ENCODE measurements at regions not wholly inside any gene's neighbourhood (a gene's known extent, or its start where the extent isn't known, plus 50 kb on each side); places are given as distances from the start of the nearest gene placed in this dataset.
A peak's percentile ranks its signal among the peaks of the same experiment; 100 is the strongest.

DNA sequence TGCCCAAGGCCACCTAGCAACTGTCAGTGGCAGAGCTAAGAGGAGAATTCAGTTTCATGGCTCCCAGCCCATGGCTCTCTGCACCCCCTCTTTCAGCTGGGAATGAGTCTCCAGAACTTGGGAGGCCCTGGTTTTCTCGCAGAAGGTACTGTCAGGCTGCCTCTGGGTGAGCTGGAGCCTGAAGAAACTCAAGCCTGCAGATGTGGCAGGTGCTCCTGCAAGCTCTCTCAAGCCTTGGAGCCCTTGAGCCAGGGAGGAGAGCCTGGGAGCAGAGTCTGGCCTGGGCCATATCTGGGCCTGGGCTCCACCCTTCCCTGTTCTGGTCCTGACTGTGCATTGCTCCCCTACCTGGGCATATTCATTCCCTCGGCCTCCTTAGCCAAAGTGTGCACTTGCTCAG is 74.4 kb upstream of the TLE3 start:
- no peak for DNase-seq

DNA sequence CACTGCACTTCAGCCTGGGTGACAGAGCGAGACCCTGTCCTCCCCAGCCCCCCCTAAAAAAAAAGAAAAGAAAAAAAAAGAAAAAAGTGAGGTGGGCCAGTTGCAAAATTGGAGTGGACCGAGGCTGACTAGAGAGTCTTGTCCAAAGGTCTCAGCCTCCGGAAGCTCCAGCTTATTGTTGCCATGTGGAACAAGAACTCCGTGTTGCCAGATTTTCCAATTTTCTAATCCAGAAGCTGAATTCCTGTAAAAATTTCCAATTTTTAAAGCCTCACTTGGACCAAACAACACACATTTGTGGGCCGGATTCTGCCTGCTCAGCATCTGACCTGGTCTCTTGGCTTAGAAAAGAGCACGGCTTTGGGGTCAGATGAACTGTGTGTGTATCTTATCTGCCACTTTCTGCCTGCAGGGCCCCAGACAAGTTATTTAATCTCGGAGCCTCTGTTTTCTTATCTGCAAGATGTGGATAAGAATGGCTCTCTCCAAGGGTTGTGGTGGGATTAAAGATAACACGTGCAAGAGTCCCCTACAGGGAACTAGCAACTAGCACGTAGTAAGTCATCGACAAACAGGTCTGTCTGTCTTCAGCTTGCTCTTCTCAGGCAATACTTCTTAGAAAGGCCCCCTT is 73.7 kb upstream of the TLE3 start:
- no peak for DNase-seq

DNA sequence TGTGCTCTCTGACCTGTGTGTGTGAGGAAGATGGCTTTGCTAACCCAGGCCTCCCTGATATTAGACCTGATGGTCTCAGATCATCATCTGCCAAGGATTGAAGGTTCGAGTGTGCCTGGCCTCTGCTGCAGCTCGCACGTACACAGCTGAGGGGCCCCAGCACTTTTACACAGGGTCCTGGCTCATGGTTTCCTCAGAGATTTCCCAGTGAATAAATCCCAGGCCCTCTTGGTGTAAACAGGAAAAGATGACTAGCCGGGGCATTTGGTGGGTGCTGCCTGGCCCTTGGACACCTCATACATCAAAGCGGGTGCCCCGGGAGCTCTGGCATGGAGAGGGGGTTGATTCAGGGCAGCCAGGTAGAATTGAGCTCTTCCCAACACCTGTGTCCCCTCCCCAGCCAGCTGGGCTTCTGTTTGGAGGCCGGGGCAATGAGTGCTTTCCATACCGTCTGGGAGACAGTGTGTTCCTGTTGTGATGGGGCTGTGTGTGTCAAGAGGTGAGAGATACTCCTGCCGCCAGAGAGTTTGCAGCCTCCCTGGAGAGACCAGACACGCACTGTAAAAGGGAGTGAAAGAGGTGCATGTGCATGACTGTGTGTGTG is 72.5 kb upstream of the TLE3 start:
- no peak for DNase-seq

DNA sequence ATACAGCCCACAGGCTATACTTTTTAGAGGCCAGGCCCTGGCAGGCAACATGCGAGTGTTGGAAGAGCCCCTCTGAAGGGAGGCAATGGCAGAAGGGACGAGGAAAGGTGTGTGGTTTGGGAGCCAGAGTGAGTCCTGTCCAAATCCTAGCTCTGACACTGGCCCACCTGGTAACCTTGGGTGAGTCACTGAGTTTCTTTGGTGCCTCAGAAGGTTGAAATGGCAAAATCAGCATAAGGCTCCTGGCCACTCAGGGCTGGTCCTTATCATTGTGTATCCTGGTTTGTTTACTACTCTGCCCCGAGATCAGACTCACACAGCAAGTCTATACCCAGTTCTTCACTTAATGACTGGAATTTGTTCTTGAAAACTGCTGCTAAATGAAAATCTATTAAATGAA is 71.4 kb upstream of the TLE3 start:
- no peak for DNase-seq

DNA sequence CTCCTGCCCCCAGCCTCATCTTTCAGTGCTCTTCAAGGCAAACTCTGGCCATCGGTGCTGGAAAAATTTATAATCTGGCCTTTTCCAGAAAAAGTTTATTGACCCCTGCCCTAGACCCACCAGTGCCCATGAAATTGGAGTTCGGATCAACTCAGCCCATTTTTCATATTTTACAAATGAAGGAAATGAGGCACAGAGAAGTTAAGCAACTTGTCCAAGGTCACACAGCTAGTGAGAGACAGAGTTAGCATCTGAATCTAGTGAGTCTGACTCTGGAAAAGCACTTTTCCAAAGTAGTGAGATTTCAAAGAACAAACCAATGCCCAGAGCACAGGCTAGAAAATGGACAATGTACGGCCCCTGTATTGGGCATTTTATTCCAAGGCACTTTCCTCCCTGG is 69.4 kb upstream of the TLE3 start:
- DNase-seq, result no peak

DNA sequence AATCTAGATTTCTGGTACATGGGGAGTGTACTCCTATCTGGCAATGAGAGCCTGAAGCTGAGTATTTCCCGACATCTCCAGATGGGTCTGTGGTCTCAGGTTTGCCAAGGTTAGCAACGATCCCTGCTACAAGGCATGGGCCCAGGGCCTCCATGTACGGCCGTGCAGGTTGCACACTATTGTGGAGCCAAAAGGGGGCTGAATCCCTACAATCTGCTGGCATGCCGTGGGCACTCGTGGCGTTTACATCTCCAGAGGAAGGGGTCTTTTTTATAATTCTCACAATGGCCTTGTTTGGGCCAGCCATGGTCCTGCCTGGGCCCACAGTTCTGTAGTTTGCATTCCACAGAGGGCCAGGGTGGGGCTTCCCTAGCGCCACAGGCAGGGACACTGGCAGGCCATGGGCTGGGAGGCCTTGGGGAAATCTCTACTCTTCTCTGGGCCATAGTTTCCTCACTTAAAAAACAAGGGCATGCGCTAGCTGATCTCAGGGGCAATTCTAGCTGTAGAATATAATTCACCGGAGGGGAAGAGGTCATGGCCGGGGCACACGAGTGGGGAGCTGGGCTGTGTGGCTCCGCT is 68.9 kb upstream of the TLE3 start:
- DNase-seq, result no peak

DNA sequence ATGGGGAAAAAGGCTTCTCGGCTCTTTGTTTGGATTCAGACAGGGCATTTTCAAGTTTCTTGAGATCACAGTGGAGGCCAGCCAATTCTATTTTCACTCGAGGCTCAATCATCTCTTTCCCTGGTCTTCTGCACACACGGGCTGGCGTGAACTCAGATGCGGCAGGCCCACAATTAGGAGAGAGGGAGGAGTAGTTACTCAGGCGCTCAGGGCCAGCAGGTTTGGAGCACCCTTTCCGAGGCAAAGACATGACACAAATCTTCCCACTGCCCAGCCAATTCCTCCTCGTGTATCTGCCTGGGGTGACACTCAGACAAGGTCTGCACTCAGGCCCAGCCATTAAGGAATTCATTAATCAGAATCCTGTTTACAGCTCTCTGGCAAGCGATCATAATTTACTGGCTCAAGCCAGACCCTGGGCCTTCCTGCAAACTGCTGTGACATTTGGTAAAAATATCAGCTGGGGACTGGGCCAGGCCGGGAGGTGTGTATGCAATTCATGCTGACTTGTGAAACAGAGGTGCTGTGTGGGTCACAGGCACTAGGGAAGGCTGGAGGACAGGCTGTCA is 68.1 kb upstream of the TLE3 start:
- DNase-seq, result peak; percentile 81

DNA sequence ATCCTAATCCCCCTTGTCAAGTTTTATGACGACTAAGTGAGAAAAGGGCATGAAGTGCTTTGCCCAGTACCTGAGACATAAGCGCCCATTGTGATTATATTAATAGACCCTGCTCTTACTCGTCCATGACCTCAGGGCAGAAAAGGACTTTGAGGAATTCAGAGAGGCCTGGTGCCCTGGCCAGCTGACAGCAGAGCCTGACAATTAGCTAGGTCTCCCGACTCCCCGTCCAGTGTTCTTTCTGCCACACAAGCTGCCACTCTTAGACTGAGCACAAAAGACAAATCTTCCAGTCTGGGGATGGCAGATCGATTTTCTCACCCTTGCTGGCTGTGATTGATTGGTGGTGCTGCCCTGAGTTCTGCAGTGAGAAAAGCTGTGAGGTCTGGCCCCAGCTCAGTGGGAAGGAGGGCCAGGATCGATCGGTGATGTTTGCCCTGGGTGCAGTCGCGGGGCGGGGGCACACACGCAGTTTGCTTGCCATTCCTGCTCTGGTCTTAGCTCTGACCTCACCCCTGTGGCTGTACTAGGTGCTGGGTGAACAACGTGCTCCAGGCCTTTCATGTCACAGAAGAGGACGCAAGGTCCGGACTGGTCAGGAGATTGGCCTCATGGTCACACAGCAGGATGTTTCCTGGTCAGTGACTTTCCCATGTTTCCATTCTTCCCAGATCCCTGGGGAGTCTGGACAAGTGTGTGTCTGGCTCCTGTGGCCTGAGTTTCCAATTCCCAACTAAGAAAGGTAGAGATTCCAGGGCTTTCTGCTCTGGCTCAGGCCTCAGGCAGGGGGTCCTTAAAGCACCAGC is 67.4 kb upstream of the TLE3 start:
- DNase-seq, result no peak

DNA sequence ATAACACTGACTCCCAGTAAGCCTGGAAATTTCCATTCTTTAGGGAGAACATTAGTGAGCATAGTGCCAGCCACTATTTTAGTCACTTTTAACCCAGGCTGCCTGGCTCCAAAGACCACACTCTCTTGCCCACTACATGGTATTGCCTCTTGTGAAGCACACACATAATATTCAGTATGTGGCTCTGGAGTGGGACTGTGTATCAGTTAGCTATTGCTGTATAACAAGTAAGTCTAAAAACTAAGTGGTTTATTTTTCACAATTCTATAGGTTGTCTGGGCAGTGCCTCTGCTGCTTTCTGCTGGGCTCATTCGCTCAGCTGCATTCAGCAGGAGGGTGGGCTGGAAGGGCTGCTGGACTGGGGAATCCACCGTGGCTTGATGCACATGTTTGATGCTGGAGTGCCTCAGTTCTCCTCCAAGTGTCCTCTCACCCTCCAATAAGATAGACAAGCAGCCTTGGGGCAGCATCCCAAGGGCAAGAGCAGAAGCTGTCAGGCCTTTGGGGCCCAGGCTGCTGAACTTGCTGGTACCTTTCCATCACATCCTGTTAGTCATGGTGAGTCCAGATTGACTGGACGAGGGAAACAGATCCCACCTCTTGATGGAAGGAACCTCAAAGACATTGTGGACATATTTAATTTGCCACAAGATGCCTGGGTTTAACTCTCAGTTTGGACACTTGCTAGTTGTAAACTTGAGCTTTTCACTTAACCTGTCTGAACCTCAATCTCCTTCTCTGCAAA is 66.6 kb upstream of the TLE3 start:
- no peak for DNase-seq

DNA sequence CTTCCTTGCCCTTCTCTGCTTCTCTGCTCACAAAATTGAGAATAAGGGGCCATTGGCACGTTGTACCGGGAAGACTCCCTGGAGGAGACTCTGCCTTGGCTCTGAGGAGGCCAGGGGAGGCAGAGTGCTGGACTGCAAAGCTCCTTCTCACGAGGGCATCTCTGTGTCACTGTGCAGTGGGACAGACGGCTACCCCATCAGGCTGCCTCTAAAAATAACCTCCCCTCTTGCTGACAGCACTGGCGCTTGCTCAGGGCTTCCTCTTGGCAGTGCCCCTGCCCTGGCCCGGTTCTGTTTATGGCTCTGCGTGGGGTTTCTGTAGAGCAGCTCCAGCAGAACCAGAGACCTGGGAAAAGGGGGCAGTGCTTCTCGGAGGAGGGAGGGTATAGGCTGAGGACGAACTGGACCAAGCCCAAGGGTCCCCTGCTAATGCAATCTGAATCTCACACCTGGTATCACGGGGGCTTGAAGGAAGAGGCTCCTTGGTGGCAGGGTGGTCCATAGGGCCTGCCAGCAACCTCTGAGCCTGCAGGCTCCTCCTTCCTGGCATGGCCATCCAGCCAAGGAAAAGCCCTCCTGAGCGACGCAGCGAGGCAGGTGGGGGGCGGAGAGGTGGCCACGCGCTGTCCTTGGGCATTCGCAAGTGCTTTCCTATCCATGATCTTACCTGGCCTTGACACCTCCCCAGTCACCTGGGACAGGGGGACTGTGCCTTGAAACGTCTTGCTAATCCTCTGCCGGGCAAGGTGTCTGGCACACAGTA is 63.3 kb upstream of the TLE3 start:
- no peak for DNase-seq

DNA sequence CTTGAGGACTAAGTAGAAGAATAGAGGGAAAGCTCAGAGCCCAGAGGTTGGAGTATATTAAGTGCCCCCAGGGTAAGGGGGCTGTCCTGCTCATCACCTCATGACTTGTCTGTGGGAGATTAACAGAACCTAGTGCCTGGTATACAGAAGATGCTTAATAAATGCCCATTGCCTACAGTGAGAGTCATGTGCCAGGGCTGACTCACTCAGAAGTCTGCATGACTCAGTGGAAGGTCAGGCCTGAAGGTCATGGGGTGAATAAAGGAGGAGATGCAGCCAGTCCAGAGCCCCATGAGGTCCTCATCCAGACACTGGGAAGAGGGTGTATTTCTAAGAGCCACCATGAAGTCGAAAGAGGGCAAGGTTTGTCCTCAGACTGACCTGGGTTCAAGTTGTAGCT is 62.5 kb upstream of the TLE3 start:
- no peak for DNase-seq

DNA sequence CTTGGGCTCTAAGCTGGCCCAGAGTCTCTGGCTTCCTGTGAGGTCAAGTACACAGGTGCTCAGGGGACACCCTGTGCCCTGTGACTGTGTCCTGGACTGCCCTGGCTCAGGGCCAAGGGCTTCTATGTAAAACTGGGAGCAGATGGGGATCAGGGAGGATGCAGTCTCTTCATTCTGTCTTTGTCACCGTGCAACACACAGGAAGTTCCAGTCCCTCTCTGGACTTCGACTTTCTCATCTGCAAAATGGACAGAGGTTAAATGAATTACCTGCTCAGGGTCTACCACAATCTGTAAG is 61.9 kb upstream of the TLE3 start:
- no peak for DNase-seq

DNA sequence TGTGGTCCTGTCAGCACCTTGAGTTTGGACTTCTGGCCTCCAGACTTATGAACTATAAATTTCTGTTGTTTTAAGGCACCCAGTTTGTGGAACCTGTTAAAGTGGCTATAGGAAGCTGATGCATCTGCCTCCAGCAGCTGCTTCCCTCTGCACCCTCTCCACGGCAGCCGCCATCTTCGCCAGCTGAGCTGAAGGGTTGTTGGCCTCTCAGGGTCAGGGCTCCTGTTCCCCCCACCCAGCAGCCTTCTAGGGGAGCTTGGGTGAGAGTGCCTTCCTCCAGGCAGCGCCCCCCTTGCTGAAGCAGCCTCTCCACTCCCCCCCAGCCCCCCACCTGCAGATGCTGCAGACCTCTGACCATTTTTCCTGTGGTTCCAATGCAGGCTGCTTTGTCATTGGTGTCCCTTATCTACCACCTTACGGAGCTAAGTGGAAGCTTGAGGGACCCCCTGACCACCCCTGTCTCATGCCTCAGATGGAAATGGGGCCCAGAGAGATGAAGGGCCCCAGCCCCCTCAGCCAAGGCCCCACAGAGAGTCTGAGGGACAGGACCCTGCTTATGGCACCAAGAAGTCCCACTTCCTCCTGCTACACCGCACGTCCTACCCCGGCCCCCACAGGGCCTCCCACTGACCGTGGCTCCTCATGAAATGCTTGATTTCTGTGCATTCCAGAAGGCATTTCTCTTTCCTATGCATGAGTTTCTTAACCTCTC is 61.4 kb upstream of the TLE3 start:
- no peak for DNase-seq

DNA sequence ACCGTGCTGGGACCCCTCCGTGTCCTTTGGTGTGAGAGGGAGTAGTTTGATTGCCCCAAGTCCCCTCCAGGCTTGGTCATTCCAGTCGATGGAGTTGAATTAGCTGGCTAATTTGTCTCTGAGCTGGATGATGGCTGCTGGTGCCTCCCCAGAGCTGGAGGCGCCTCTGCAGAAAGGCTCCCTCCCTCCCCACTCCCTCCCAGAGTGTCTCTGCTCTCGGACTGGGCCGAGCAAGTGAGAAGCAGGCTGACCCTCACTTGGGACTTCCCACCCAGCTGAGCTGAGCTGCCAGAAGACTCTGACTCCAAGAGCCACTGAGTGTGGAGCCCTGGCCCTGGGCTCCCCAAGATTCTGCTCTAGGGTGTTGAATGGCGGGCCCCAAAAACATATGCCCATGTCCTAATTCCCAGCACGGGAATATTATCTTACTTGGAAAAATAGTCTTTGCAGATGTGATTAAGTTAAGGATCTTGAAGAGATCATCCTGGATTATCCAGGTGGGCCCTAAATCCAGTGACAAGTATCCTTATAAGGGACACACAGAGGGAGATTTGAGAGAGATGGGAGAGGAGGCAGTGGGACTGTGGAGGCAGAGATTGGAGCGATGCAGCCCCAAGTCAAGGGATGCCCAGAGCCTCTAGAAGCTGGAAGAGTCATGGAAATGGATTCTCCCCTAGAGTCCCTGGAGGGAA is 60.7 kb upstream of the TLE3 start:
- no peak for DNase-seq

DNA sequence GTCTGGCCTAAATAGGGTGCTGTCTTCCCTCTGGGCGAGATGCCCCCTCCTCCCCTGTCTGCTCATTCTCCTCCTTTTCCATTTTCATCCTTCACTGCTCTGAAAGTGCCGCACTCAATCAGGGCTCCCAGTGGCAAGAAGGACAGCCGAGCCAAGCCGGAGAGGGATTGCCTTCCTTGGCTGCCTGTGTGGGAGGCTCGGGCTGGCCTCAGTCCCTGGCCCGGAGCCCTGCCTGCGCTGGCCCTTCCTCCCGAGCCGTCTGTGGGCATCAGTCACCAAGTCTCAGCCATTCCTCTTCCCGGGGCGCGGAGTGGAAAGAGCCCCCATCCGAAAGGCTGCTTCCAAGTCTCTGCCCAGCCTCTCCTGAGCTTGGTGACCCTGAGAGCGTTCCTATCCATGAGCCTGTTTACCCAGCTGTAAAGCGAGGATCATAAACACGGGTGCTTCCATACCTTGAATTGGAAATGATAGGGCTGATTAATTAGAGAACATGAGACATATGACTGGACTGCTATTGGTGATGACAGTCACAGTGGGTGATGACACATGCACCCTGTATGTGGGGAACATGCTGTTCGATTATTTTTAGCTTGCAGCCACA is 59.1 kb upstream of the TLE3 start:
- DNase-seq, result peak; percentile 69

DNA sequence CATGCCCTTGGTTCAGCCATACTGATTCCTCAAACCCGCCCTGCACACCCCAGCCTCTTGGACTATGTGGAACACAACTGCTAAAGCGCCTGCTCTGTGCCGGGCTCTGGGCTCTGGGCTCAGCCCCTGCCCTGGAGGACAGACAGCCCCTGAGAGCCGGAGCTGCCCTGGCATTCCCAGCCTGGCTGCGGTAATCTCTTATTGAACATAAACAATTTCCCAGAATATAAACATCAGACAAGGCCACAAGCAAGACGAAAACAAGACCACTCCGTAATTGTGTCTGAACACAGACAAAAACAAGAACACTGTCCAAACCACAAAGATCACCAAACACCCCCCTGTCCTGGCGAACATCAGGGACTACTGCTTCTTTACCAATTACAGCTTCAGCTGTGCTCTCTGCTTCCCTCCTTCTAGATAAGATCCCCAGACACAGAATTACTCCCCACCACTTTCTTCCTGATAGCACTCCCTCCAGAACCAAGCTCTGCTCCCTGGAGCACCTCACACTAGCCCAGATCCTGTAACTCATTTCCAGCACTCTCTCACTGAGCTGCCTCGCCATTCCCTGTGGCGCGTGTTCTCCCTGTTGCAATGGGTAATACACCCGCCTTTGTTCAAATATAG is 57.1 kb upstream of the TLE3 start:
- DNase-seq, result no peak

DNA sequence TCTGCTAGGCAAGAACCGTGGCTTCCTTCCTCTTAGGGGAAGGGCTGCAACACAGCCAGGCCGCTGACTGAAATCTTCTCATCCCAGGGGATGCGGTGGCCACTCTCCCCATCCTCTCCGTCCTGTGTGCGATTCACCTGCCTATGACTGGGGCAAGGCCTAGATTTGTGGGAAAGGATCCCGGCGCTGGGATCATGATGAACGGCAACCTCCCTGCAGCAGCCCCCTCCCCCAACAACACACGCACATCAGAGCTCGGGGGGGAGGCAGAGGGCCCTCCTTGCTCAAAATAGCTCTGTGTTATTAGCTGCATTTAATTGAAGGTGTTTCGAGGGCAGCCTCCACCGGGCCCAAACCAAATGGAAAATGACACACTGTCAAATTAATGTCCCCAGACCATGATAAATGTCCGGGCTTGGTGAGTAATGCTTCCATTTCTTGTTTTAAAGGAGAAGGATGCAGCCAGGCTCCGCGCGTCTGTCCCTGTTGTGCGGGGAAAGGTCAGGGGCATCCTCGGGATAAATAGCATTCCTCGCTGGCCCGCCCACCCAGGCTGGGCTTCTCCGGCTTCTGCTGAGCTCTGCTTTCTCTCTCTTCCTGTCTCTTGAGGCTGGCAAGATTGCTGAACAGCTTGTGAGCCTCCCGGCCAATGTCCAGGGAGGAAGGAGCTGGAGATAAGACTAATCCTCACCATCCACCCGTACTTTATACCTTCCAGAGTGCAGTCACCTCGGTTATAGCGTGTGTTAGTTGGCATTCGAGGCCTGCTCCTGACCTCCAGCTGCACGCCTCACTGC is 56.4 kb upstream of the TLE3 start:
- DNase-seq, result no peak

DNA sequence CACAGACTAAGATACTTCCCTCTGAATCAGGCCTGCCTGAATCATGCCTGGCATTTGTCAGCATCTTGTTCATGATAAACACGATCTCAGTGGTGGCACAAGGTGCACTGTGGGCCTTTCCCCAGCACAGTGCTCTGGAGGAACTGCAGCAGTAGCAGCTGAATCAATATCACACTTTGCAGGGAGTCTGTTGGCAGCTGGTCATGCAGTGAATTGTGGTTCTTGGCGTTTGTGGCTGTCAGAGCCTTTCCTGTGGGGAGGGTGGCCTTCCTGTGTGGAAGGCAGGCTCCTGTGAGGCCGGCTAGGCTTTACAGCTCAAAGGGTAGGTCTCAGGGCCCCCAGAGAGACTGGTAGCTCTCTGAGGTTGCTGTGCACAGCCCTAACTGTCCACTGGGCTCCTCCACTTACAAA is 54.4 kb upstream of the TLE3 start:
- DNase-seq, result no peak

DNA sequence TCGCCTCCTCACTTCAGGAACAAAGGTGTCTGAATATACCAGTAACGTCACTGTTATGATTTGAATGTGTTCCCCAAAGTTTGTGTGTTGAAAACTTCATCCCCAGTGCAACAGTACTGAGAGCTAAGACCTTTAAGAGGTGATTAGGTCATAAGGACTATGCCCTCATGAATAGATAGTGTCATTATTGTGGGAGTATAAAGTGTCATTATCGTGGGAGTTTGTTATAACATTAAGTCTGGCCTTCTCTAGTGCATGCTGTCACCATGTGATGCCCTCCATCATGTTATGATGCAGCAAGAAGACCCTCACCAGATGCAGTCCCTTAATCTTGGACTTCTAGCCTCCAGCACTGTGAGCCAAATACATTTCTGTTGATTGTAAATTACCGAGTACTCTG is 53.7 kb upstream of the TLE3 start:
- no peak for DNase-seq

Measured in right forelimb (tissue), 1 donor.